Suprapubic skin (tissue), 4 donors: ENCODE measurements at regions not wholly inside any gene's neighbourhood (a gene's known extent, or its start where the extent isn't known, plus 50 kb on each side); places are given as distances from the start of the nearest gene placed in this dataset.

Experiments used
- EP300 ChIP-seq: sonication (generic); formaldehyde crosslinking; IDR thresholded peaks from one replicate; pipeline ENCODE4 v1.6.1; 2017; ENCODE audit warnings: antibody characterized with exemption
- POLR2A ChIP-seq, 2 donors: fragments of 450-650 bp; IDR thresholded peaks; one replicate each; pipeline ENCODE4 v1.6.1; 2017; ENCODE audit warnings: antibody characterized with exemption in 2 of 2, mild to moderate bottlenecking in 2 of 2, moderate library complexity in 2 of 2
- POLR2AphosphoS5 ChIP-seq, 3 donors: sonication (generic); formaldehyde crosslinking; IDR thresholded peaks; one replicate each; pipeline ENCODE4 v1.6.1; 2017; ENCODE audit warnings: antibody characterized with exemption in 3 of 3
- TF ChIP-seq, protein P1 (sequence below), 2 donors: fragments of 200-600 bp in 1 of 2; fragments of 450-650 bp in 1 of 2; sonication (generic) in 1 of 2; IDR thresholded peaks; one replicate each; pipeline ENCODE4 v1.5.1; 2016 to 2019; ENCODE audit warnings: antibody characterized with exemption in 2 of 2, mild to moderate bottlenecking in 1 of 2, moderate library complexity in 1 of 2

- TF ChIP-seq POLR2AphosphoS5 (IDR thresholded peaks at IDR 0.05), result no peak
- TF ChIP-seq, protein P1, sequence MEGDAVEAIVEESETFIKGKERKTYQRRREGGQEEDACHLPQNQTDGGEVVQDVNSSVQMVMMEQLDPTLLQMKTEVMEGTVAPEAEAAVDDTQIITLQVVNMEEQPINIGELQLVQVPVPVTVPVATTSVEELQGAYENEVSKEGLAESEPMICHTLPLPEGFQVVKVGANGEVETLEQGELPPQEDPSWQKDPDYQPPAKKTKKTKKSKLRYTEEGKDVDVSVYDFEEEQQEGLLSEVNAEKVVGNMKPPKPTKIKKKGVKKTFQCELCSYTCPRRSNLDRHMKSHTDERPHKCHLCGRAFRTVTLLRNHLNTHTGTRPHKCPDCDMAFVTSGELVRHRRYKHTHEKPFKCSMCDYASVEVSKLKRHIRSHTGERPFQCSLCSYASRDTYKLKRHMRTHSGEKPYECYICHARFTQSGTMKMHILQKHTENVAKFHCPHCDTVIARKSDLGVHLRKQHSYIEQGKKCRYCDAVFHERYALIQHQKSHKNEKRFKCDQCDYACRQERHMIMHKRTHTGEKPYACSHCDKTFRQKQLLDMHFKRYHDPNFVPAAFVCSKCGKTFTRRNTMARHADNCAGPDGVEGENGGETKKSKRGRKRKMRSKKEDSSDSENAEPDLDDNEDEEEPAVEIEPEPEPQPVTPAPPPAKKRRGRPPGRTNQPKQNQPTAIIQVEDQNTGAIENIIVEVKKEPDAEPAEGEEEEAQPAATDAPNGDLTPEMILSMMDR (IDR thresholded peaks at IDR 0.05), result no peak
- no peak for TF ChIP-seq EP300
- no peak for TF ChIP-seq POLR2A (IDR thresholded peaks at IDR 0.05)
Measured at GRCh38 chr16:87093804-87094555, 223.2 kb downstream of the C16orf95 start.
